CD14-positive monocyte (primary cell): ENCODE measurements at regions not wholly inside any gene's neighbourhood (a gene's known extent, or its start where the extent isn't known, plus 50 kb on each side); places are given as distances from the start of the nearest gene placed in this dataset.

Experiments used
- DNase-seq, 3 donors: peaks; one replicate each; pipeline ENCODE4 v3.0.0-alpha.2; 2011 to 2022
- H2AFZ ChIP-seq: 2 replicates; pipeline ENCODE4 v1.6.0; 2012; ENCODE audit warnings: mild to moderate bottlenecking, low read depth, low read length, inconsistent platforms; ENCODE audit not compliant: insufficient read depth, poor library complexity, severe bottlenecking
- H3K27ac ChIP-seq, 2 donors: 1 replicate in 1 of 2; 2 replicates in 1 of 2; pipeline ENCODE4 v1.5.1; 2012 to 2013; ENCODE audit warnings: low read length in 2 of 2, control low read depth in 1 of 2, inconsistent platforms in 1 of 2, low read depth in 1 of 2, mild to moderate bottlenecking in 1 of 2
- H3K27me3 ChIP-seq, 2 donors: one replicate each; pipeline versions ENCODE4 v1.6.0 to v1.6.1; 2011 to 2013; ENCODE audit warnings: low read length in 2 of 2; ENCODE audit not compliant: control insufficient read depth in 2 of 2, insufficient read depth in 2 of 2
- H3K36me3 ChIP-seq, 2 donors: replicated peaks in 1 of 2; 1 replicate in 1 of 2; 2 replicates in 1 of 2; pipeline versions ENCODE4 v1.5.1 to v1.6.1; 2012 to 2013; ENCODE audit warnings: low read length in 2 of 2, control low read depth in 1 of 2, inconsistent platforms in 1 of 2, mild to moderate bottlenecking in 1 of 2; ENCODE audit not compliant: insufficient read depth in 2 of 2, control insufficient read depth in 1 of 2
- H3K4me1 ChIP-seq, 2 donors: 1 replicate in 1 of 2; 2 replicates in 1 of 2; pipeline versions ENCODE4 v1.5.1 to v1.6.1; 2012 to 2013; ENCODE audit warnings: low read length in 2 of 2, control low read depth in 1 of 2, inconsistent platforms in 1 of 2, mild to moderate bottlenecking in 1 of 2, moderate library complexity in 1 of 2; ENCODE audit not compliant: insufficient read depth in 2 of 2, control insufficient read depth in 1 of 2
- H3K4me2 ChIP-seq: replicated peaks from 2 replicates; pipeline ENCODE3; 2012; ENCODE audit warnings: low read length, moderate library complexity, mild to moderate bottlenecking; ENCODE audit not compliant: poor library complexity, severe bottlenecking; ENCODE audit errors: extremely low read depth
- H3K4me3 ChIP-seq, 3 experiments: fragments of 200-600 bp in 1 of 3; sonication (generic) in 1 of 3; replicated peaks in 1 of 3; 1 replicate in 2 of 3; 2 replicates in 1 of 3; pipeline ENCODE4 v1.5.1; 2011 to 2013; ENCODE audit warnings: low read length in 3 of 3, mild to moderate bottlenecking in 3 of 3, control low read depth in 2 of 3, low read depth in 2 of 3, inconsistent platforms in 1 of 3, moderate library complexity in 1 of 3
- H3K79me2 ChIP-seq: 2 replicates; pipeline ENCODE4 v1.6.0; 2012; ENCODE audit warnings: mild to moderate bottlenecking, control low read depth, inconsistent platforms, low read length, moderate library complexity; ENCODE audit not compliant: insufficient read depth
- H3K9ac ChIP-seq: 2 replicates; pipeline ENCODE4 v1.6.0; 2017; ENCODE audit warnings: low read length, mild to moderate bottlenecking; ENCODE audit not compliant: insufficient read depth, poor library complexity, severe bottlenecking
- H3K9me3 ChIP-seq, 2 donors: replicated peaks in 1 of 2; 1 replicate in 1 of 2; 2 replicates in 1 of 2; pipeline versions ENCODE4 v1.5.1 to v1.6.1; 2012 to 2013; ENCODE audit warnings: low read length in 2 of 2, control low read depth in 1 of 2; ENCODE audit not compliant: control insufficient read depth in 1 of 2, insufficient read depth in 1 of 2
- H4K20me1 ChIP-seq: 2 replicates; pipeline ENCODE4 v1.6.0; 2012; ENCODE audit warnings: mild to moderate bottlenecking, low read length, control low read depth, moderate library complexity; ENCODE audit not compliant: insufficient read depth
- H3K27ac Mint-ChIP-seq, 7 donors: one replicate each; pipeline ENCODE4 v1.8.0; 2020; ENCODE audit warnings: mild to moderate bottlenecking in 7 of 7, mixed read lengths in 7 of 7, moderate library complexity in 6 of 7, inconsistent platforms in 2 of 7
- H3K27me3 Mint-ChIP-seq, 3 donors: one replicate each; pipeline ENCODE4 v1.8.0; 2021 to 2022; ENCODE audit warnings: low read depth in 3 of 3, mild to moderate bottlenecking in 3 of 3, mixed read lengths in 3 of 3, moderate library complexity in 3 of 3, inconsistent platforms in 1 of 3
- H3K36me3 Mint-ChIP-seq, 2 donors: one replicate each; pipeline ENCODE4 v1.8.0; 2020; ENCODE audit warnings: mixed read lengths in 2 of 2, inconsistent platforms in 1 of 2, mild to moderate bottlenecking in 1 of 2
- H3K4me1 Mint-ChIP-seq: one replicate; pipeline ENCODE4 v1.8.0; 2020; ENCODE audit warnings: mild to moderate bottlenecking, mixed read lengths
- H3K4me3 Mint-ChIP-seq, 2 donors: one replicate each; pipeline ENCODE4 v1.8.0; 2020; ENCODE audit warnings: mild to moderate bottlenecking in 2 of 2, mixed read lengths in 2 of 2, moderate library complexity in 1 of 2
- H3K9me3 Mint-ChIP-seq, 7 donors: one replicate each; pipeline ENCODE4 v1.8.0; 2020 to 2022; ENCODE audit warnings: mixed read lengths in 7 of 7, mild to moderate bottlenecking in 6 of 7, moderate library complexity in 6 of 7, inconsistent platforms in 2 of 7
- WGBS: methylation state at CpG from one replicate; pipeline ENCODE4 v1.1.5; 2013; ENCODE audit warnings: missing lambda C conversion rate; ENCODE audit not compliant: insufficient coverage; 5-methylcytosine and 5-hydroxymethylcytosine counted together
- intact Hi-C, 2 donors: fragments of 100-400 bp; cut with micrococcal nuclease; formaldehyde crosslinking; loops; one replicate each; pipeline versions ENCODE4 v1.15.0 to v1.15.1; 2023
- TF ChIP-seq, protein P1 (sequence below): fragments of 200-600 bp; IDR thresholded peaks from one replicate; pipeline ENCODE4 v1.8.0; 2022; ENCODE audit warnings: antibody characterized with exemption, mild to moderate bottlenecking

DNA sequence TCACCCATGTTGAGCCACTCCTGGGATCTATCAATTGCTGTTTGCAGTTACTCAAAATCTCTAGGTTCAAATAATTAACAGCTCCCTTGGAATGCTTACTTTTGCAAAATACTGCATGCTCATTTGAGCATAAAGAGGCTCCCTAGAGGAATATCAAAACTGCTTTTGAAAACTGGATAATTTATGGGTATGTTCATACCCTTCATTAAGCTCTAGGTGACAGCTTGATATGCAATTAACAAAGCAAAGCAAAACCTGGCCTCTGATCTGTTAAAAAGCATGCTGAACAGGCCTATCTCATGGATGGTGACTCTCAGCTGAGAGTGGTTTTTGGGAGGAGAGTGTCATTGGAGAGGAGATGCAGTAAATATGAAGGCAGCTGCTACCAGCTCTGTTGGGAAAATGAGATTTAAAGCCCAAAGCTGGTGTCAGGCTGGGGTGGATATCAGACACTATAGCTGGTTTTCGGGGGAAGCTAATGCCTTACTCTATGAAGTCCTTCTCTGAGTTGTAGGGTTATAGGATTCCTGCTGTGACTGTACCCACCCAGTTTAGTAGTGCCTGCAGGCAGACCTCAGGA, 110.9 kb downstream of the RASSF10 start:
- H3K36me3 ChIP-seq: no peaks in the 10 kb centered on the region
- intact Hi-C loops: no loop called here
- no peak for DNase-seq
- no peak overlapping the region for H3K27ac ChIP-seq
- no peak overlapping the region for H3K9ac ChIP-seq
- Mint-ChIP-seq H3K9me3 (peaks cover 0 to 4% (median 2%) of the 10 kb centered on the region in 7 donors), H3K27me3 (peaks cover 3 to 15% (median 3%) of the 10 kb centered on the region in 3 donors), H3K4me1 (no peaks in the 10 kb centered on the region), H3K36me3 (no peaks in the 10 kb centered on the region), H3K4me3 (no peak overlapping the region), H3K27ac (no peak overlapping the region)
- WGBS: 100% methylated on average over 1 of the region's 1 CpG
- no peaks in the 10 kb centered on the region for H3K27me3 ChIP-seq
- H2AFZ ChIP-seq: no peak overlapping the region
- no peaks in the 10 kb centered on the region for H3K4me1 ChIP-seq
- no peak overlapping the region for H3K4me3 ChIP-seq
- no peaks in the 10 kb centered on the region for H3K9me3 ChIP-seq
- no peak overlapping the region for H3K4me2 ChIP-seq
- TF ChIP-seq, protein P1, sequence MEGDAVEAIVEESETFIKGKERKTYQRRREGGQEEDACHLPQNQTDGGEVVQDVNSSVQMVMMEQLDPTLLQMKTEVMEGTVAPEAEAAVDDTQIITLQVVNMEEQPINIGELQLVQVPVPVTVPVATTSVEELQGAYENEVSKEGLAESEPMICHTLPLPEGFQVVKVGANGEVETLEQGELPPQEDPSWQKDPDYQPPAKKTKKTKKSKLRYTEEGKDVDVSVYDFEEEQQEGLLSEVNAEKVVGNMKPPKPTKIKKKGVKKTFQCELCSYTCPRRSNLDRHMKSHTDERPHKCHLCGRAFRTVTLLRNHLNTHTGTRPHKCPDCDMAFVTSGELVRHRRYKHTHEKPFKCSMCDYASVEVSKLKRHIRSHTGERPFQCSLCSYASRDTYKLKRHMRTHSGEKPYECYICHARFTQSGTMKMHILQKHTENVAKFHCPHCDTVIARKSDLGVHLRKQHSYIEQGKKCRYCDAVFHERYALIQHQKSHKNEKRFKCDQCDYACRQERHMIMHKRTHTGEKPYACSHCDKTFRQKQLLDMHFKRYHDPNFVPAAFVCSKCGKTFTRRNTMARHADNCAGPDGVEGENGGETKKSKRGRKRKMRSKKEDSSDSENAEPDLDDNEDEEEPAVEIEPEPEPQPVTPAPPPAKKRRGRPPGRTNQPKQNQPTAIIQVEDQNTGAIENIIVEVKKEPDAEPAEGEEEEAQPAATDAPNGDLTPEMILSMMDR: no peak
- no peaks in the 10 kb centered on the region for H4K20me1 ChIP-seq
- no peaks in the 10 kb centered on the region for H3K79me2 ChIP-seq

DNA sequence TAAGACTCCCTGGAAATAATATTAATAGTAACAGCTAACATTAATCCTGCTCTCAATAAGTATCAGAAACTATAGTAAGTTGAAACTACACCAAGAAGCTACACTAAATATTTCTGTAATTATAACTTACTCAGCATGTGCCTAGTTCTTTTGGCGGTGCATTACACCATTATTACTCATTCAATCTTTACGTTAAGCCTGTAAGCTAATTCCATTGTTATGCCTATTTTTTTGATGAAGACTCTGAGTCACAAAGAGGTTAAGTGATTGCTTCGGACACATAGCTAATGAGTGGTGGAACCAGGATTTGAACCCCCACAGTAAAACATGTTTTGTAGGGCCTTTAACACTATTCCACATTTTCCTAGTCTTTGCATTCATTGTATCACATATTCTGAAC, 111.6 kb downstream of the RASSF10 start:
- Histone ChIP-seq H2AFZ (no peak overlapping the region), H4K20me1 (no peaks in the 10 kb centered on the region), H3K4me3 (no peak overlapping the region), H3K79me2 (no peaks in the 10 kb centered on the region), H3K4me1 (no peaks in the 10 kb centered on the region), H3K9ac (no peak overlapping the region), H3K27ac (no peak overlapping the region), H3K4me2 (no peak overlapping the region), H3K9me3 (no peaks in the 10 kb centered on the region), H3K36me3 (no peaks in the 10 kb centered on the region), H3K27me3 (no peaks in the 10 kb centered on the region)
- Mint-ChIP-seq H3K4me3 (no peak overlapping the region), H3K9me3 (peaks cover 0 to 4% (median 2%) of the 10 kb centered on the region in 7 donors), H3K36me3 (no peaks in the 10 kb centered on the region), H3K4me1 (no peaks in the 10 kb centered on the region), H3K27ac (no peak overlapping the region), H3K27me3 (peaks cover 3 to 11% (median 3%) of the 10 kb centered on the region in 3 donors)
- DNase-seq: no peak
- intact Hi-C loops: no loop called here
- WGBS: no CpG with 5 or more reads among the region's 3 CpGs
- TF ChIP-seq, protein P1: no peak
